ENCODE measurements at regions not wholly inside any gene's neighbourhood (a gene's known extent, or its start where the extent isn't known, plus 50 kb on each side); places are given as distances from the start of the nearest gene placed in this dataset.

DNA sequence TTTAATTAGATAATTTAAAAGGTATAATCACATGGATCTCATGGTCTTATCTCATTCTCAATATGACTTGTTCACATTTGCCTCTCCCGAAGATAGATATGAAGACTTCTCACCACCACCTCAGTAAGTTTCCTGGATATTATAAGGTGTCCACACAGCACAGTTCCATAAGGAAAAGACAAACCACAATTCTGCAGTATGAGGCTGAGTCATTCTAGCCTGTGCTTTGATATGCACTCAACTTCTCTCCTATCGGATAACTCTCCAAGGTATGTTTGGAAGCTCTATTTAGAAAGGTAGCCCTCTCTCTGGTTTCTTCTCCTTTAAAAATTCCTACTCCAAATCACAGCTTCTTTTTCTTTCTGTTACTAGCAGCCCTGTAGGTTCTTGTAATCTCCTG lies 612.8 kb downstream of the ZPLD1 start:
- H3K9me3 ChIP-seq (ENCODE audit: control insufficient read depth, low read depth, low read length), result no peaks in the 10 kb centered on the region
- H4K5ac ChIP-seq (ENCODE audit: insufficient read length, low read depth, low read length), result no peak overlapping the region
- H4K20me1 ChIP-seq (ENCODE audit: control insufficient read depth, insufficient read depth, insufficient read length), result no peaks in the 10 kb centered on the region
- Mint-ChIP-seq H3K4me3 (no peak overlapping the region), H3K36me3 (ENCODE audit: insufficient read depth in 1 of 3, low read depth in 3 of 3) (no peaks in the 10 kb centered on the region), H3K9me3 (no peaks in the 10 kb centered on the region; a peak in 1 of 5 replicates), H3K27ac (no peak overlapping the region), H3K4me1 (no peaks in the 10 kb centered on the region), H3K27me3 (ENCODE audit: low read depth) (no peaks in the 10 kb centered on the region)
- H2BK15ac ChIP-seq (ENCODE audit: low read depth, low read length), result no peak overlapping the region
- H4K8ac ChIP-seq (replicated peaks; ENCODE audit: insufficient read length, low read depth, low read length), result no peak overlapping the region
- no peak overlapping the region for H3K4ac ChIP-seq (ENCODE audit: low read depth, low read length)
- no peak overlapping the region for H3K27ac ChIP-seq (ENCODE audit: insufficient read length, low read depth, low read length)
- H2AK5ac ChIP-seq (ENCODE audit: insufficient read length, low read length), result no peak overlapping the region
- H3K18ac ChIP-seq (ENCODE audit: insufficient read length, low read depth, low read length), result no peak overlapping the region
- H3K56ac ChIP-seq (ENCODE audit: insufficient read length, low read depth, low read length), result no peak overlapping the region
- no peak overlapping the region for H2AFZ ChIP-seq (ENCODE audit: low read length)
- no peaks in the 10 kb centered on the region for H3K23me2 ChIP-seq (ENCODE audit: insufficient read length, low read depth, low read length, poor library complexity, severe bottlenecking)
- H3K9ac ChIP-seq (ENCODE audit: extremely low read depth, insufficient read length, low read length), result no peak overlapping the region
- H4K91ac ChIP-seq (ENCODE audit: insufficient read length, low read depth, low read length), result no peak overlapping the region
- no peaks in the 10 kb centered on the region for H3K79me2 ChIP-seq (ENCODE audit: insufficient read depth, low read length)
- H3K4me2 ChIP-seq (ENCODE audit: insufficient read depth, insufficient read length, low read length), result no peak overlapping the region
- H3K23ac ChIP-seq (ENCODE audit: insufficient read length, low read depth, low read length), result no peak overlapping the region
- no peak overlapping the region for H2BK12ac ChIP-seq (ENCODE audit: insufficient read length, low read depth, low read length)
- no peak overlapping the region for H3K14ac ChIP-seq (ENCODE audit: insufficient read depth, low read length)
- H2BK5ac ChIP-seq (ENCODE audit: insufficient read length, low read length), result no peak overlapping the region
- no peaks in the 10 kb centered on the region for H3K79me1 ChIP-seq (ENCODE audit: insufficient read depth, low read depth, low read length, poor library complexity, severe bottlenecking)
- H2BK120ac ChIP-seq (ENCODE audit: low read depth, low read length, poor library complexity, severe bottlenecking), result no peak overlapping the region
- H2BK20ac ChIP-seq (ENCODE audit: low read depth, low read length, poor library complexity, severe bottlenecking), result no peak overlapping the region
- DNase-seq, result no peak
- no peaks in the 10 kb centered on the region for H3K27me3 ChIP-seq (ENCODE audit: insufficient read depth, low read length)
- no CpG with 5 or more reads among the region's 2 CpGs for WGBS (ENCODE audit: extremely low coverage, insufficient read length, low lambda C conversion rate)
- H3T11ph ChIP-seq (ENCODE audit: low read length), result no peak overlapping the region
- no peak for TF ChIP-seq CTCF (conservative IDR thresholded peaks at IDR 0.05)
- H3K4me1 ChIP-seq (ENCODE audit: insufficient read depth, low read length), result no peaks in the 10 kb centered on the region
